H1 (cell line): ENCODE measurements at regions not wholly inside any gene's neighbourhood (a gene's known extent, or its start where the extent isn't known, plus 50 kb on each side); places are given as distances from the start of the nearest gene placed in this dataset.

Source experiments
- CHD1 ChIP-seq: IDR thresholded peaks from 2 replicates; pipeline ENCODE4 v1.6.1; 2012; ENCODE audit warnings: low read depth, low read length, improper control_type of control experiment
- CREB1 ChIP-seq: IDR thresholded peaks from 2 replicates; pipeline ENCODE4 v1.6.1; 2012; ENCODE audit warnings: inconsistent platforms
- CTCF ChIP-seq, 3 experiments: IDR thresholded peaks; 1 replicate in 2 of 3; 2 replicates in 1 of 3; pipeline versions ENCODE4 v1.5.1 to v1.6.1; 2011; ENCODE audit warnings: low read length in 3 of 3, mild to moderate bottlenecking in 3 of 3, inconsistent platforms in 2 of 3, low read depth in 1 of 3, moderate library complexity in 1 of 3; ENCODE audit not compliant: insufficient read depth in 1 of 3; ENCODE audit errors: control extremely low read depth in 1 of 3
- EZH2 ChIP-seq: fragments of 200-600 bp; sonication (generic); IDR thresholded peaks from 2 replicates; pipeline ENCODE4 v1.7.1; 2012; ENCODE audit warnings: low read depth, mild to moderate bottlenecking, moderate library complexity, low read length, inconsistent platforms; ENCODE audit not compliant: severe bottlenecking
- GABPA ChIP-seq: IDR thresholded peaks from 2 replicates; pipeline ENCODE4 v1.6.1; 2011; ENCODE audit warnings: mild to moderate bottlenecking, low read length, moderate library complexity, borderline replicate concordance; ENCODE audit not compliant: insufficient read depth
- GTF2F1 ChIP-seq: IDR thresholded peaks from 2 replicates; pipeline ENCODE4 v1.6.1; 2012; ENCODE audit warnings: low read depth, low read length, improper control_type of control experiment, borderline replicate concordance
- POLR2A ChIP-seq, 2 experiments: IDR thresholded peaks; 1 replicate in 1 of 2; 2 replicates in 1 of 2; pipeline ENCODE4 v1.6.1; 2011; ENCODE audit warnings: low read depth in 2 of 2, low read length in 2 of 2, mild to moderate bottlenecking in 2 of 2; ENCODE audit errors: control extremely low read depth in 1 of 2
- POLR2AphosphoS5 ChIP-seq: IDR thresholded peaks from 2 replicates; pipeline ENCODE4 v1.6.1; 2011; ENCODE audit warnings: low read depth, low read length
- RAD21 ChIP-seq, 2 experiments: IDR thresholded peaks in 1 of 2; conservative IDR thresholded peaks in 1 of 2; 2 replicates each; pipeline ENCODE4 v1.6.1; 2011; ENCODE audit warnings: low read depth in 2 of 2, low read length in 2 of 2, improper control_type of control experiment in 1 of 2, inconsistent platforms in 1 of 2, mild to moderate bottlenecking in 1 of 2, moderate library complexity in 1 of 2
- SP1 ChIP-seq: IDR thresholded peaks from 2 replicates; pipeline ENCODE4 v1.6.1; 2011; ENCODE audit warnings: low read depth, low read length
- SRF ChIP-seq: IDR thresholded peaks from 2 replicates; pipeline ENCODE4 v1.6.1; 2011; ENCODE audit warnings: mild to moderate bottlenecking, low read depth, low read length, moderate library complexity
- SUZ12 ChIP-seq: fragments of 200-600 bp; sonication (generic); IDR thresholded peaks from 2 replicates; pipeline ENCODE4 v1.6.1; 2012; ENCODE audit warnings: mild to moderate bottlenecking, inconsistent platforms, low read length, moderate library complexity, mixed read lengths
- TAF1 ChIP-seq: IDR thresholded peaks from 2 replicates; pipeline ENCODE4 v1.6.1; 2011; ENCODE audit warnings: mild to moderate bottlenecking, low read depth, low read length
- YY1 ChIP-seq: IDR thresholded peaks from 2 replicates; pipeline ENCODE4 v1.6.1; 2011; ENCODE audit warnings: low read depth, mild to moderate bottlenecking, low read length

GRCh38 chr2:107002735-107003134 is 116.8 kb upstream of the ST6GAL2 start:
- TF ChIP-seq CTCF (IDR thresholded peaks at IDR 0.05; ENCODE audit: control extremely low read depth in 1 of 3, insufficient read depth in 1 of 3, low read depth in 1 of 3, low read length in 3 of 3), result no peak
- no peak for TF ChIP-seq POLR2A (IDR thresholded peaks at IDR 0.05; ENCODE audit: control extremely low read depth in 1 of 2, low read depth in 2 of 2, low read length in 2 of 2)
- no peak for TF ChIP-seq YY1
- TF ChIP-seq TAF1, result no peak
- no peak for TF ChIP-seq SUZ12
- no peak for TF ChIP-seq EZH2
- TF ChIP-seq POLR2AphosphoS5, result no peak
- TF ChIP-seq SP1, result no peak
- no peak for TF ChIP-seq SRF
- no peak for TF ChIP-seq GTF2F1
- TF ChIP-seq GABPA, result no peak
- no peak for TF ChIP-seq RAD21 (IDR thresholded peaks at IDR 0.05 in 1 of 2, conservative IDR thresholded peaks at IDR 0.05 in 1 of 2; ENCODE audit: low read depth in 2 of 2, low read length in 2 of 2)
- TF ChIP-seq CREB1, result no peak
- no peak for TF ChIP-seq CHD1
